ENCODE measurements at regions not wholly inside any gene's neighbourhood (a gene's known extent, or its start where the extent isn't known, plus 50 kb on each side); places are given as distances from the start of the nearest gene placed in this dataset.
"Not testable (repeated sequence)": the region's sequence is repeated elsewhere in the genome, so short reads cannot be mapped to it uniquely, and the experiment has no call there.

DNA sequence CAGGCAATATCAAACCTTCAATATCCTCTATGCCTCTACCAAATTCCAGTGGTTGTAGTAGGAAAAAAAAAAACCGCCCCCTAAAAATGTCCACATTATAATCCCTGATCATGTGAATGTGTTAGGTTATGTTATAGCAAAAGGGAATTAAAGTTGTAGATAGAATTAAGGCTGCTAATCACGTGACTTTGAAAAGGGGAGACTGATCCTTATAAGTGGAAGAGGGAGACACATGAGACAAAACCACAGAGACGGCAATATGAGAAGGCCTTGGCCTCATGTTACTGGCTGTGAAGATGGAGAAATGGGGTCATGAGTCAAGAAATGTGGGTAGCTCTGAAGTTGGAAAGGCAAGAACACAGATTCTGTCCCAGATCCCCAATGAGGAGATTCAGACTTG, 1711.3 kb downstream of the KHDRBS2 start:
- not testable (repeated sequence) for DNase-seq

DNA sequence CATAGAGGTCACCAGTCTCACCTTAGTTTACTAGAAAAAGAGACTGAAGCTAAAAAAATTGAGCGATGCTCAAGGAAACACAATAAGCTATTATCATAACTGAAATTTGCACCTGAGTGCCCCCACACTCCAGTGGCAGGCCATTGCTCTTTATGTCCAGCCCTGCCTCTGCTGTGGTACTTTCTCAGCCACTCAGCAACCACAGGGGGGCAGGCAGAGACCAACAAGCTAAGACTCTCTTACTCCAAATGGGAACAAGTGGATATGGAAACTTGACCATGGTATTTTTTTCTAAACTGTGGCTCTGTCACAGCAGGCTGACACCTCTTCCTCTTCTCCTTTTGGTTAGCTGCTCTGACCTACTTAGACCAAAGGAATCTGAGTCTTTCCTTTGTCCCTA, 1713.4 kb downstream of the KHDRBS2 start:
- DNase-seq: not testable (repeated sequence)

- not testable (repeated sequence) for DNase-seq
These were observed 1714.6 kb downstream of the KHDRBS2 start for GRCh38 chr6:60571293-60572016.

- DNase-seq: not testable (repeated sequence)
These were observed 1715.4 kb downstream of the KHDRBS2 start for GRCh38 chr6:60570599-60570998.

DNA sequence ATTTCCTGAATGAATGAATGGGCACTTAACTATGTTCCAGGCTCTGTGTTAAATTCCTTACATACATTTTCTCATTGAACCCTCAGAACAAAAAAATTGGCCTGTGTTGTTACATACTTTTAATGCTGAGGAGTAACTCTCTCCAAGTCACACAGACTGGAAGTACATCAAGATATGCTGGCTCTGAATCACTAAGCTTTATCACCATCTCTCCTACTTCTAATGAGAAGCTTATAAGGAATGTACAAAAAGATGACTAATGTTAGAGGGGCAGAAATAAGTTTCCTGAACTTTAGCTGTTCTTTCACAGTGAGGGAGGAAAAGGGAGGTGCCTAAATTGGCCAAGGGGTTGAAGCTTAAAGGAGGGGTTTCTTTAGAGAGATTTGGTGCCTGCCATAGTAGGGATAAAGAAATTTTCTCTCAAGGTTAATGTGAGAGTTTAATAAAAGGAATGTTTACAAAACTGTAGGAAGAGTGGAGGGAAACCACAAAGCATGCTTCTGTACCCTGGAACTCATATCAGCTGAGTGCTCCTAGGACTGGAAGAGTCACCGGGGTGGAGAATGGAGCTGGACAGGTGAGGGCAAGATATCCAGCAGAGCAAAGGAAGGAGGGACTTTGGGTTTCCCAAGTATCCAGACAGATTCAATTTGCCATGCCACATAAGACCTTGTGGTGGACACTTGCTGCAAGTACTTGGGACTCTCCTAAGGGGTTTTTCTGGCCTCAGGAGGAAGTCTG, 1718.4 kb downstream of the KHDRBS2 start:
- not testable (repeated sequence) for DNase-seq

- not testable (repeated sequence) for DNase-seq
These were observed 1719.6 kb downstream of the KHDRBS2 start for GRCh38 chr6:60566387-60566786.

DNA sequence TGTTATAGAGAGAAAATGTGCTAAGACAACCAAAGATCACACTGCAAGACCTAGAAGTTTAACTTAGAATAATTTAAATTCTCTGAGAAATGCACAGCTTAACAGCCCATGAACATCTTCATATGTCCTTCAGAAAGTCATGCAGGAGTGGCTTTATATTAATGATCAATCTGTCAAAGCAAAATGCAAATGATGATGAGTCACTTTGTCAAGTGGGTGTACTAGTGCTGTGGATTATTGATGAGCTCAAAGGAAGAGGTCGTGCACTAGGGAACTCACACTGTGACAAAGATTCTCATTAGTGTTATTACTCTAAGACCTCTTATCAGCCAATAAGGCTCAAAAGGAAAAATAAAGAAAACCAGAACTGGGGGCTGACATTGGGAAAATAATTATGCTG, 1726.3 kb downstream of the KHDRBS2 start:
- DNase-seq: not testable (repeated sequence)

DNA sequence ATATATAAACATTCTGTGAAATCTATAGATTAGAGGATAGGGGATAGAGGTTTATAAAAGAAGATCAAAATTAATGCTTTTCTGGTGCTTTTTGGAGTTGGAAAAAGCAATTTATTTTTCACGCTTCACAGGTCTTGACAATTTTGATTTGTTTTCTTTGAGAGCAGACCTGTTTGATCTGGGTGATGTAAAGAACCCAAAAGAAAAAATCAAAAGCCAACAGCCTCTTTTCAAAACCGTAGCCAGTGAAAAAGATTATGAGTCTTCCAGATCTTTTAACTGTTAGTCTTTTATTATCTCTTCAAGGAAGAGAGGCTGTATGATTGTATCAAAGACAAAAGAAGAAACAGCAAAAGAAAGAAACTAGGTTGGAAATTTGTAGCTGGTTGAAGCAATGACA, 1738.7 kb downstream of the KHDRBS2 start:
- DNase-seq: not testable (repeated sequence)

- not testable (repeated sequence) for DNase-seq
These were observed 1761.3 kb downstream of the KHDRBS2 start for GRCh38 chr6:60524770-60525169.

- DNase-seq: not testable (repeated sequence)
These were observed 1808.3 kb downstream of the KHDRBS2 start for GRCh38 chr6:60477747-60478146.

- not testable (repeated sequence) for DNase-seq
These were observed 1812.2 kb downstream of the KHDRBS2 start for GRCh38 chr6:60473805-60474204.

- DNase-seq: not testable (repeated sequence)
These were observed 1814.6 kb downstream of the KHDRBS2 start for GRCh38 chr6:60471426-60471825.

- DNase-seq: not testable (repeated sequence)
These were observed 1835.6 kb downstream of the KHDRBS2 start for GRCh38 chr6:60450428-60450827.

DNA sequence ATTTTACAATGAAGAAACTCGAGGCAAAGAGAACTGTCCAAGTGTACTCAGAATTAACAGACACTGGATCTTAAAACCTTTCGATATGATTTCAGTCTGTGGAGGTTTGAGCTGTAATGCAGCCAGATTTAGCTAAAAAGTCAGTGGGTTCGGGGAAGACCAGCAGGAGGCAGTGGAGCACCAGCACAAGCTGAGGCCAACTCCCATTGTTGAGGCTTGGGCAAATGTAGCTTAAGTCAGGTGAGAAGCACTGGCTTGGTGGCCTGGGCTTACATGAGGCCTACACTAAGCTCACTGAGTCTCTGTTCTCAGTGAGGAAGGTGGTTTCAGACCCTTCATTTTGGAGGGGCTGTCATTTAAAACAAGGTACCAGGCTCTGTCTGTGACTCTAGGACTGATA, 1841.5 kb downstream of the KHDRBS2 start:
- not testable (repeated sequence) for DNase-seq

DNA sequence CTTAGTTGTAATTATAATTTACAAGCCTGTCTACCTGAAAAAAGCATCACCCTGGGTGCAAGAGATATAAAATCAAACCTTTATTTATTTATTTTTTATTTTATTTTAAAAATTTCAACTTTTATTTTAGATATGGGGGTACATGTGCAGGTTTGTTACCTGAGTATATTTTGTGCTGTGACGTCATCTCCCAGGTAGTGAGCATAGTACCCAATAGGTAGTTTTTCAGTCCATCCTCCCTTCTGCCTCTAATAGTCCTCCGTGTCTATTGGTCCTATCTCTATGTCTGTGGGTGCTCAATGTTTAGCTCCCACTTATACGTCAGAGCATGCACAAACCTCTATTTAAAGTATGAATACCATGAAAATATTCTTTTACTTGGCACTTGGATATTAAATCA, 1846.3 kb downstream of the KHDRBS2 start:
- not testable (repeated sequence) for DNase-seq

DNA sequence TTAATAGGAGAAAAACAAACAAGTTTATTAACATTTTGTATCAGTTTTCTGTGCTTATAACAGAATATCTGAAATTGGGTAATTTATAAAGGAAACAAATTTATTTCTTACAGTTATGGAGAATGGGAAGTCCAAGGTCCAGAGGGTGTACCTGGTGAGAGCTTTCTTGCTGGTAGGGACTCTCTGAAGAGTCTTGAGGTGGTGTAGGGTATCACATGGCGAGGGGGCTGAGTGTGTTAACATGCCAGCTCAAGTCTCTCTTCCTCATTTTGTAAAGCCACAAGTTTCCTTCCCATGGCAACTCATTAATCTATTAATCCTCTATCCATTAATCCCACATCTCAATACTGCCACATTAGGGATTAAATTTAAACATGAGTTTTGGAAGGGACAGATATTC, 1863.3 kb downstream of the KHDRBS2 start:
- not testable (repeated sequence) for DNase-seq

- not testable (repeated sequence) for DNase-seq
These were observed 1869.9 kb downstream of the KHDRBS2 start for GRCh38 chr6:60416118-60416517.

DNA sequence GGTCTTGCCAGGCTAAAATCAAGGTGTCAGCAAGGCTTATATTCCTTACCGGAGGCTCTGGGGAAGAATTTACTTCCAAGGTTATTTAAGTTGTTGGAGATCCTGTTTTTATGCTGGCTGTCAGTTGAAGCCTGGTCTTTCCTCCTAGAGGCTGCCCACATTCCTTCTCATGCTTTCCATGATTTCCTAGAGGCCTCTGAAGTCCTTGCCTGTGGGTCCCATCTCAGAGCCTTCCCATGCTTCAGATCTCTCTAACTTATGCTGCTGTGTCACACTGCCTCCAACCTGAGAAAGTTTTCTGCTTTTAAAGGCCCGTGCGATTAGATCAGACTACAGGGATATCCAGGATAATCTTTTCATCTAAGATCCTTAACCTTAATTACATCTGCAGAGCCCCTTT, 1877.3 kb downstream of the KHDRBS2 start:
- DNase-seq: not testable (repeated sequence)

DNA sequence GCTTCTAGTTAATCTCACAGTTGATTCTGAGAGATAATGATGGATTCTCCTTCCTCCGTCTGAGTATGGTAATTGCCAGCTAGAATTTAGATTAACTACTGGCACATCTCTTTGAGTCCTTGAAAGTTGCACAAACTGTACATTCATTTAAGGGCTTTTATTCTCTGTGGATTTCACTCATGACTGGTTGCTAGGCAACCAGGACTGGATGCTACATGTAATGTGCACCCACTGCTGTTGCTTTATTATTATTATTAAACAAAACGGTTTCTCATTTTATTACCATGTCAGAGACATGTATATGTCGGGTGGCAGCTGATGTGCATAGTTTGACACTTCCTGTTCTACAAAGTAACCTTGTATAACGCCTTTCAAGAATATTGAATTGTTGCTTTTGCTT, 1882.8 kb downstream of the KHDRBS2 start:
- peak; percentile 22 for DNase-seq

- DNase-seq: not testable (repeated sequence)
These were observed 1883.5 kb downstream of the KHDRBS2 start for GRCh38 chr6:60402490-60402889.

DNA sequence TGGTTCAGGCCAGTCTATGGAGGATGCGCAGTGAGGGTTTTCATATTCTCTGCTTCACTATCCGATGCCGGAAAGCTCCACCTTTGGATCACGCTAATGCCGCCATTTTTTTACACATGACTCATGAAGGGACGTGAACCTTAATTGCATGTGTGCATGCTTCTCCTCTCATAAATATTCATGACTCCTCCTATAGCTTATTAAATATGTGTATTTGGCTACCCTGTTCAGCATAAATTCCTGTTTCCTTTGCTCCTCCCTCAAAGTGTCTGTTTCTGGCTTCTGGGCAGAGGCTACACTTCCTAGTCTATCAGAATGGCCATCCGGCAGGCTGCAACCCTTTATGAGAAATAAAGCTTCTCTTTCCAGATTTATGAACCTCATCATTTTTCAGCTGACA, 1890.8 kb downstream of the KHDRBS2 start:
- not testable (repeated sequence) for DNase-seq

DNA sequence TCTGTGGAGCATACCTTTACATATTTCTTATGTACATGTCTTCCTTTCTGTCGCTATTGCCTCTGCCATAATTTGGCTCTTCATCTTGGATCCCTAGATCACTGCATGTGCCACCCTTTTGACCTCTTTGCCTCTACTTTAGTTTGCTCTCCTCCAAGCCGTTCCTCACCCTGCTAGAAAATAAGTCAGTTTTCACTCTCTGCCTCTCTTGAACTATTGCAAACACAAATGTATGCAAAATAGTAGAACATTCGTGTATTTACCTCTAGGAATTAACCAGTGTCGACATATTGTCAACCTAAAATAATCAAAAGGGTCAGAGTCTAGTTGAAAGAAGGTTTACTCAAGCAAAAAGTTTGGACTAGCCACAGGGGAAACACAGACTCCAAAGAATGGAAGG, 1893.1 kb downstream of the KHDRBS2 start:
- not testable (repeated sequence) for DNase-seq

DNA sequence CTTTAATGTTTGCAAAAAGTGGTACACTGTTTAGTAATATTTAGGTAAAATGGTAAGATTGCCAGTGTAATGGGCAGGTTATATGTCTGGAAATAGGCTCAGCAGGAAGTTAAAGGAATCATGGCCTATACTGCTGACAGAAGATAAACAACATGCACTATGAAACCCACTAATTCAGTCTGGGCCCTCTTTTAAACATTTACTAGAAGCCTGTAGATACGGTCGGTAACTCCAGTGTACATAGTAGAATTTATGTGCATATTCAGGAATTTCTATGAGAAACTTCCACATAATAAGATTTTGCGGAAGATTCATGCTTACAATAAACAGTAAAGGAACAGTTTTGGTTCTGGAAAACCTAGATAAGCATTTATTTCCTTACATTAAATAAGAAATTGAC, 1896.9 kb downstream of the KHDRBS2 start:
- DNase-seq: not testable (repeated sequence)

DNA sequence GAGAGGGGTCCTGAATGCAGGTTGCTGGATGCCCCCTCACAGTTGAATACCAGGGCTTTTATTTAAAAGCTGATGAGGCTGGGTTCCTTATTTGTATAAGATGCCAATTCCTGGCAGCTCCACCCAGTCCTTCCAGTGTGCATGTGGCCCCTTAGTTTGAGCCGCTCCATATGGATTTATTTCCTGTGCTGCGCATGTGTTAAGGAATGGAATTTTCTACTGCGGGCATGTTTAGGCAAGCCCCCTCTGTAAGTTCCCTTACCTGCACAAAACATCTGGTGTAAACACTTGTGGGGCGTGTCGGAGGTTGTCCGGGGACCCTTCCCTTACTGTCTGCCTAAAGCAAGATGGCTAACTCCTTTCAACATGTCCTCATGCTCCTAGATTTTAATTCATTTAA, 1901.4 kb downstream of the KHDRBS2 start:
- DNase-seq: not testable (repeated sequence)

Measured in NCI-H1105 treated with DMSO at 0.1 percent for 48 hours (cell line).